A204.1 (cell line): ENCODE measurements at regions not wholly inside any gene's neighbourhood (a gene's known extent, or its start where the extent isn't known, plus 50 kb on each side); places are given as distances from the start of the nearest gene placed in this dataset.

ENCODE experiments used
- FAIRE-seq: peaks from 2 replicates; lab custom pipeline; 2012; peaks lifted over from hg19 to GRCh38; lab: Jason Lieb, UNC

DNA sequence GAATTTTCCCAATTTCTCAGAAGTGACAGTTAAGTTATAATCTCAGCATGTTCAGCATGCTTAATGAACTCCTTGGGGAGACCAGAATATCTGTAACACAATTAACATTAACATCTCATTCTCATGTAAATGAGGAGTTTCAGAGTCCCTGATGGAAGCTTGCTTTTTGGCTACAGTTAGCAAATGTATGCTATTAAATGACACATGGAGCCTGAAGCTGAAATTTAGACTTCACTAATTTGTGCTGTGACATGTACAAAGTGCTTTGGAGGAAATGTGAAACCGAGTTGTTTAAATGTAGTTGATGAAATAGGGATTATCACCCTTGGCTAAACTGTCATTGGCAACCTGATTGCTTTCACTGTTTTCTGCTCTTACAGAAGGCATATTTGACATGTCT lies 2265.1 kb upstream of the PCDH20 start:
- FAIRE-seq, result no peak

DNA sequence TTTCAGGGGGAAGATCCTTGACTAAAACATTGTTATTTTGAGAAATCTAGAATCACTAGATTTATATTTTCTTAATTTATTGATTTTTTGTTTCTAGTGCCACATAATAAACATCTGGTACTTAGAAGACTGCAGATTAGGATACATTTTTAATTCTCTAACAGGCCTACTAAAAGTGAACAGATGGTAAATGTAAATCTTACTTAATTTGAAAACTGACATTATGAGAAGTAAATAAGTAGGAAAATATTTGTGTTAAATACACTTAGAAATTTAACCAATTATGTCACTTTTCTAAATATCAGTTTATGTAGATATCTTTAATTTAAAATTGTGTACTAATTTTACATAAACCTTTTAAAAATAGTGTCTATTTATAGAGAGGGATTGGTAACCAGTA lies 2255.6 kb upstream of the PCDH20 start:
- no peak for FAIRE-seq

DNA sequence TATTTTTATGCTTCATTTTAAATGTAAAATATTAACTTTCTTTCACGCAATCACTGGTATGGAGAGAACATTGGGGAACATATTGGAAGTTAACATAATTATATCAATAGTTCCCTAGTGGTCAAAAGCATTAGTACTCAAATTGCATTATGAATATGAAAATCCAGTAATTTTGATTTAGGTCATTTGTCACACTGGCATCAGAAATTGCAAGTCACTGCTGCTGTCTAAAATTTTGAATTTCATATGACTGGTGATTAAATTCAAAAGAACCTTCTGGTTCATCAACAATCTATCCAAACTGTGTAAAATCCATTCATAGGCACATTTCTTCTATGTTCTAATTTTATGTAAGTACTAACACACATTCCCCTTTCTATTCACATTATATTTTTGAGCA lies 2235.7 kb upstream of the PCDH20 start:
- FAIRE-seq, result no peak

DNA sequence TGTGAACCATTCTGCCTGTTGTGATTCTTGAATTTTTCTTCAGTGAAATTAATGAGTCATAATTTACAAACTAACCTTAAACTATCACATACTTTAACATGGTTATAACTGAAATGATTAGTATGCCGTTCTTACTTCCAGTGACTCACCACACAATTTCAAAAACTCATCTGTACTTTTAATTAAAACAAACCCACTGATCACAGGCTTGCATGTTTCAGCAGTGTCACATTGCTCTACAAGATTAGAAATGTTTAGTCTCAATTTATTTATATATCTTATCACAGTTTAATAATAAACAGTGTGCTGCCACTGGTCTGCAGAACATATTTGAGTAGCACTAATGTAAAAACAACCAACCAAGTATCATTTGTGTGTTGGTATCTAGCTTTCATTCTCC lies 2227.9 kb upstream of the PCDH20 start:
- FAIRE-seq, result no peak

DNA sequence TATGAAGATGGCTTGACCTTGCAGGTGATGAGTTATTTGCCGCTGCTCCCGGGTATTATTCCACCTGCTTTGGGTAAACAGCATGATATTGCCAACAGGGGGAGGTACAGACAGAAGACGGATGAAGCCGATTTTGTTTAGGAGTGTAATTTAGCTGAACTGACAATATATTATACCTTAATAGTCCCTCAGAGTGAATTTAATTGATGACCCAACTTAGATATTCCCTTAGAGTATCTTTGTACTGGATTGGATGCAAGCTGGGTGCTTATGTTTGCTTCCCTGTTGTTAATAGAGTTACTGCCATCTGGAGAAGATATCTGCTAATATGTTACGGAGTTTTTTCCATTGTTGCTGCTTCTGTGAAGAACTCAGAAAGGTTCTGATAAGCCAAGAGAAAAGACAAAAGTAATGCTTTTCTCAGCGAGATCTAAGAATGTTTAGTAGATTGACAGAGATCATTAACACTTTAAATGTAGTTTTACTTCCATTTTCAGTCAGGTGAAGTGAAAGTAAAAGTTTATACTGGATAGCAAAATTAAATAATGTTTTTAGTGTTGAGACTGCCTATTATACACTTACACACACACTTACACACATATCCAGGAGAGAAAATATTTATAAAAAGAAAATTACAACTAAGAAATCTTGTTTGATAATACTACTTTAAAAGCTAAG lies 2220.8 kb upstream of the PCDH20 start:
- FAIRE-seq, result no peak

DNA sequence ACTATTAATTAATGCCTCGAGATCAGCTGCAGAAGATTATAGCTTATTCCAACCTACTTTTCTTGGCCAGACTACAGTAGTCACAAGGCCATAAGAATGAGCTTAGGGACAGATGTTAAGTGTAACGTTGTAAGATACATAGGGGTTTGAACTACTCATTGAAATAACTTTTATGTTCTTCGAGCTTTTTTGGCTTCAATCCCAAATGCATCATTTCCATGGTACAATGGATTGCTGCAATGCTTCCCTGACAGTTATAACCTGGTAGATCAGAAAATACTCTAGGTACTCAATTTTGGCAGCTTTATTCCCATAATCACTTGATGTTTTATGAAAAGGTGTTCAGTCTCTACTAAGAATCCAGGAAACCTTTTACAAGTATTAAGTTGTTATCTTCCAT lies 2216.7 kb upstream of the PCDH20 start:
- FAIRE-seq, result no peak

DNA sequence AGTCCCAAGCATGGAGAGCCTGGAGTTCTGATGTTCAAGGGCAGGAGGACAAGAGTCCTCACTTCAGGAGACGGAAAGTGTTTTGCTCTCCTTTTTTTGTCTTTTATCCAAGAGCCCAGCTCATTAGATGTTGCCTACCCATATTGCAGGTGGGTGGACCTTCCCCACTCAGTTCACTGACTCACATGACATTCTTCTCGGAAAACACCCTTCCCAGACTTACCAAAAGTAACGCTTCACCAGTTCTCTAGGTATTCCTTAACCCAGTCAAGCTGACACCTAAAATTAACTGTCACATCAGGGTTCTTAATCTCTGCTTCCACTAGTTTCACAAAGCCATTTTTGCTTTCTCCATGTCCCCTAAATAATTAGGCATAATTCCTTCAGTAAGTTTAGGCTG lies 2215.4 kb upstream of the PCDH20 start:
- no peak for FAIRE-seq

DNA sequence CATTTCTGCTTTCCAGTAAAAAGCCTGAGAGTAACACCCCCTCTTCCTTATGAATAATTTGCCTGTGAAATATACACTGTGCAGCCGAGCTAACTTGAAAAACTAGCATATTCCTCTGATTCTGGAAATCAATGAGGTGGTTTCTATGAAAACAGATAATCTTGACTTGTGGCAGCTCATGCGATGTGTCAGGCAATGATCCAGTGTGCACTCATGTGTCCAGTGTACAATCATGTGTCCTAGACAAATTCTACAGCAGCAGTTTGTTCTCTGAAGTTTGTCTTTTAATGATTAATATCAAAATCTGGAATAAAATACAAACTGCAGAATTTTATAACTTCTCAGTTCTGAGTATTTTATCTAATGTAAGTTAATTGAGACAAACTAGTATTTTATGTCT lies 2213.9 kb upstream of the PCDH20 start:
- FAIRE-seq, result no peak

DNA sequence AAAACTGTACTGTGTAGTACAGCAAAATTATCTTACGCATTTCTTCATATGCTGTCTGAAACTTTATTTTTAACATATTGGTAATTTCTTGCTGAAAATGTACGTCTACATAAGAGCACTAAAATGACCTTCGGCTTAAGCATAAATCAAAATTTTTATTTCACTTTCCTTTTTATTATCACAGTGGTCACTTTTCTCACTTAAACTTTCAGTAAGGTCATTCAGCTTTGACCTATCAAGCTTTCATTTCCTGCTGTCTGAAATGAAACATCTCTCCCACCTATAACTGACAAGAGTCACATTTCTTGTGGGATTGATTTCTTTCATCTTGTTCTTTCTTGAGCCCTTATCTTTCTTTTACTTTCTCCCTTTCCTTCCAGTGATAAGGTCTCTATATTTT lies 2212.7 kb upstream of the PCDH20 start:
- FAIRE-seq, result no peak

DNA sequence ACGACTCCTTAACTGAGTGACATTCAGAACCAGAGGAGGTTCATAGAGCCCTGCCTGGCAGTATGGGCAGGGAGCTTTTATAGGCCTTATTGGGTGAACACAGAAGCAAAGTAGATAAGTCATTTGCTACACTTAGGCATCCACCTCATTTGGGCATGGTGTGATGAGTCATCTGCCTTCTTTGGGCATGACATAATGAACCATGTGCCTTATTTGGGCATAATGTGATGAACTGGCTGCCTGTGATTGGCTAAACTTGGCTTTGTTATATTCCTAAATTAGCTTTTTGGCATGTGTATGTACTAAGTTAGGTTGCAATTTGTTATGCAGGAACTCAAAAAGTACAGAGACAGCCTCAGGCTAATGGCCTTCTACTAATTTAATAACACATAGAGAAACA lies 2210.2 kb upstream of the PCDH20 start:
- no peak for FAIRE-seq

DNA sequence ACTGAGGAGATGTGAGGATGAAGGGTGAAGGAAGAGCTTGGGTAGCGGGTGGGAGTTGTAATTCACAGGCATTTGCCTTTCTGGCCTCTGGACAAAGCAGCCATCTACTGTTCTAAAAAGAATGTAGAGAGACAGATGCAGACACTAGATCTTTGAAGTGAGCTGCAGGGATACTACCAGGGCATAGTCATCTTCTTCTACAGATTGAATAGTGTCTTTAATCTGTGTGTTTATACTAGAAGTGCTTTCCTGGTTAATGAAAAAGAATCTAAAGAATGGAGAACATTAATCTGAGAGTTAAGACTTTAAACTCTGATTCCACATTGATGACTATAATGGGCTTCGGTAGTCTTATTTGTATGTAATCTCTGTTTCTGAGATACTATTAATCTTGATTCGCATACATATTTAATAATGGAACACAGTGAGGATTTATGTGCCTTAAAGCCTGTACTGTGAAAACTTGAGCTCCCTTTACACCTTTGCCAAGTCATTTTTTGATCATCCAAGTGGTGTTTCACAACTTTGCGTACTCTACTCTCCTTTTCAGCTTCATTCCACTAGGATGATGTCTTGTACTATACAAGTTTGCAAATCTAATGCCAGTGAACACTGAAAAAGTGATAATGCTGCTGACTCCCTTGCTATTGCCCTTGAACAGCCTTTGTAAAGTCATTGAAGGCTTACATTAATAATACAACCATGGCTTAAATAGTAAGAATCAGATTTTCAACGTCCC lies 2199.4 kb upstream of the PCDH20 start:
- FAIRE-seq, result no peak

DNA sequence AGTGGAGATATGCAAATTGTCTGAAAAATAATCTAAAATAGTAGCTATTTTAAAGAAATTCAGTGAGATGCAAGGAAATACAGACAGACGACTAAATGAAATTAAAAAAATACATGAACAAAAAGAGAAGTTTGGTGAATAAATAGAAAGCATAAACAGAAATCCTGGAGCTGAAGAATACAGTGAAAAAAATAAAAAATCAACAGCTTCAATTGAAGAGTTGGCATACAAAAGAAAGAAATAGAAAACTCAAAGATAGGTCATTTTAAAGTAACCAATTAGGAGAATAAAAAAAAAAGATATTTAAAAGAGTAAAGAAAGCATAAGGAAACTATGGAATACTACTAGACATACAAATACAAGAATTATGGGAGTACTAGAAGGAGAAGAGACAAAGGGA lies 2191.5 kb upstream of the PCDH20 start:
- FAIRE-seq, result no peak

DNA sequence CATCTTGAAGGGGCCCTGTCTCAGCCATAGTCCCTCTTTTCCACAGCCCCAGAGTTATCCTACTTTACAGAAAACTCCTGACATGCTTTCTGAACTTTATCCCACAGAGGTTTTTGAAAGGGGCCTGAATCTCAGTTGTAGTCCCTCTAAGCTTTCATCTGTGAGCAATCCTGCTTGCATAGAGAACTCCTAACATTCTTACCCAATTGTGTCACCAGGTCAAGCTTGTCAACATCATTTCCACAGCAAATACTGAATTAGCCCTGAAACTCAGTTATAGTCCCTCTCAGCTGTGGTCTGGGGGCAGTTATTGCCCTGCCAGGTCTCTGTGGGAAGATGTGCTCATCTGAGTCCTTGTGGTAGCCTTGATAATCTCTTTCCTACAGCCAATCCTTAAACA lies 2190.3 kb upstream of the PCDH20 start:
- FAIRE-seq, result no peak

DNA sequence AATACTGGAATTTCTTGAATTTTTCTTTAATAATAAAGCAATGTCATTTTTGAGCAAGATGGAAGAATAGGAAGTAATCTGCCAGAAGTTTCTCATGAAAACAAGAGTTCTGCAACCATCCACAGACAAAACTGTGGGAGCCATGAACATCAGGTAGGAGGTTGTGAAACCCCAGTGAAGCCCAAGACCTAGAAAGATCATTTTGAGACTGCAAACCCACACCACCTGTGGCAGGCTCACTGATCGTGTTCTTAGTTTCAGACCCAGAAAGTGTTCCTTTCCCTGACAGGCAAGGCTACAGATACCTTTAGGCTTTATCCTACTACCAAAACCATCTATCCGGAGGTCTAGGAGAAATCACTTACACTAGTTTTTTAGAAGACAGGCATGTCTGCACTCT lies 2189.8 kb upstream of the PCDH20 start:
- FAIRE-seq, result no peak

DNA sequence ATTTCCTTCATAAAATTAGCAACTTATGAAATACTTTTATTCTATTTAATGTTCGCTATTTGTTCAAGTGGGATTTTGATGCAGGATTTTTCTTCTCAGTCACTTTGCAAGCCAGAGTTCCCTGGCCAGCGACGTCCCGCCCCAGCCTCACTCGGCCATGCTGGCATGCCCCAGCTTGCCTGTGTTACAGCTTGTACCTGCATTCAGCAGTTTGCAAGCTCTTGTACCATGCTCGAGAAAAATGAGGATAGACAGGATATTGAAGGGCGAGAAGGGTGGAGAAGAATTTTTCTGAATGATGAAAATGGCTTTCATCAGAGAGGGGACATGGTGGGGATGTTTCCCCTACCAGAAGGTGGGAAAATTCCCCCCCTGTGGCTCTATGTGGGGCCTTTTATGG lies 2180.2 kb upstream of the PCDH20 start:
- no peak for FAIRE-seq

DNA sequence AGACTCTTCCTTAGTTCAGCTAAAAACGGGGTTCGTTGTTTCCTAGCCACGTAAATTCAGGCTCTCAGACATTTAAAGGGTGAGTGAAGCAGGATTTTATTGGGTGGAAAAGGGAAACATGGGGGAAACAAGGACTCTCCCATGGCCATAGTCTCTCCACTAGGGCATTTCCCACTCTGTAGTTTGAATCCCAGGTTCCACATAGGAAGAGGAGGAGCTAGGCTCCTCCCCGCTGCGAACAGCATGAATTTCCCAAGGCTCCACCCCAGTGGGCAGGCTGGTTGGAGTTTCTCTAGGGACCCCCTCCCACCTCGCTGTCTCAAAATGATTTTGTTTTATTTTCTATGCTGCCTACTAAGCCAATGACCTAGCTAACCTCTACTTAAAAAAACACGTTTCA lies 2170.8 kb upstream of the PCDH20 start:
- FAIRE-seq, result no peak

DNA sequence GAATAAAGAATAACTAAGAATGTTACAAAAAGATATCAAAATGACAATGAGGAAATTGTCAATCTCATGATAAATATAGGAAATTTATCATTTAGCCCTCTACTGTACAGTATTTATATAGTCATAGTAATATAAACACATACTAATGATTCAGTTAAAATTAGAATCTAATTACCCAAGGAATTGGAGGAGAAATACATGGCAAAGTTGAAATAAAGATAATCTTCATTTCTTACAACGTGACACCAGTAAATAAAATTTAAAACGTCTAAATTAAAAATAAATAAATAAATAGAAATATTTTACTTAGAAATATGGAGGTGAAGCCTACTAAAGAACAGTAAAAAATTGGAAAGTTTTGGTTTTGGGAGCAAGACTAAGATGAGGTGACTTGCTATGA lies 2163.1 kb upstream of the PCDH20 start:
- FAIRE-seq, result peak; percentile 16

DNA sequence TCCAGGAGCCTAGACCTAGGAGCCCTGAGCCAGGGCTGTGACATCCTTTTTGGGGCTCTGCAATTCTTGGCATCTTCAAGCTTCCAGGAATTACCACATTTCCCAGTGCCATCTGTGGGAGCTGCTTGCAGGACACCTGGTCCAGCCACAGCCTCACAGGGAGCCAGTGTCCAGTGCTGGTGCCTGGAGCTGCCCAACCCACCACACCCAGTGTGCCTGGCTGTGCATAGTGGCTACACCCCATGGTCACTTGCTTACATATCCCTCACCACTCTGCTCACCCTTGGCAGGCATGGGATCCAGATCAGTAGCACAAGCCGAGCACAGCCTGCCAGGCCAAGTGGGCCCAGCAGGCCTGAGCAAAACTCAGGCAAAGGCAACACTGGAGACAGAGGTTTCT lies 2151.4 kb upstream of the PCDH20 start:
- no peak for FAIRE-seq

DNA sequence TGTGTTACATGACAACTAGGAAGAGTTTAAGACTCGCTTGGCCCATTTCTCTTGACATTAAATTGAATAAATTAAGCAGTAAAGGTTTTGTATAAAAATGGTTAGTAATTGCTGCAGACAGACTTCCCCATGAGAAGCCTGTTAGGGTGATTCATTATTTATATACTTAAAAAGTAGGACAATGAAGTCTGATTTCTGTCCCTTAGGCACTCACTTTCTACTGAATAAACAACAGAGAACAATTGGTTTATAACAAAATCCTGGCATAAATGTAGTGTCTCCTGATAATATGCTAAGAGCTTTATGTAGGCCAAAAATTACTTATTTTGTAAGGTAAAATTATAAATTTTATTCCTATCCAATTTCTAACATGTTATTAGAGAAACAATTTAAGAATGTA lies 2138.5 kb upstream of the PCDH20 start:
- no peak for FAIRE-seq

DNA sequence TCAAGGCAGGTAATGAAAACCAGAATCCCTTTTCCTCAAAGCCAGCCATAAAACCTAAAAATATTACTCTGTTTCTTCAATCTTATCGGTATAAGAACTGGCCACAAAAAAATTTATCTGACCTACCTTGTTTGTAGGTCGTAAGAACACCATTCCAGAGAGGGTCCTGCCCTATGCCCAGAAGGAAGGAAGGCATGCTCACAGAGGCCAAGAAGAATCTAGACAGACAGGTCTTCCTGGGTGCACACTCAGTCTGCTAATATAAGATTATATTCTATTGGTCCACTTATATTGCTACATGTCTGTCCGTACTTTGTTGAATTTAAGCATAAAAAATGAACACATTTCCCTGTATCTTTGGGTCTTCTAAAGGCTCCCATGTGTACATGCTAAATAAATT lies 2136.1 kb upstream of the PCDH20 start:
- no peak for FAIRE-seq

DNA sequence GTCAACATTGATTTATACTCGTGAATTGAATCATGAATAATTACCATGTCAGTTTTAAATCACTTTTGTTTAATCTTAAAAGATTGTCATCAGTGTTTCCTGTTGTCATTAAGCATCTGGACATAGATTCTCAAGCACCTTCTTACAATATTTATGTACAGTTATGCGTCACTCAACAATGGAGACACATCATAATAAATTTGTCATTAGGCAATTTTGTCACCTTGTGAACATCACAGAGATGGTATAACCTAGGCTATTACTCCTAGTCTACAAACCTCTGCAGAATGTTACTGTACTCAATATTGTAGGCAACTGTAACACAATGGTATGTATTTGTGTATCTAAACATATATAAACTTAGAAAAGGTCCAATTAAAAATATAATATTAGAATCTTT lies 2130.9 kb upstream of the PCDH20 start:
- no peak for FAIRE-seq

DNA sequence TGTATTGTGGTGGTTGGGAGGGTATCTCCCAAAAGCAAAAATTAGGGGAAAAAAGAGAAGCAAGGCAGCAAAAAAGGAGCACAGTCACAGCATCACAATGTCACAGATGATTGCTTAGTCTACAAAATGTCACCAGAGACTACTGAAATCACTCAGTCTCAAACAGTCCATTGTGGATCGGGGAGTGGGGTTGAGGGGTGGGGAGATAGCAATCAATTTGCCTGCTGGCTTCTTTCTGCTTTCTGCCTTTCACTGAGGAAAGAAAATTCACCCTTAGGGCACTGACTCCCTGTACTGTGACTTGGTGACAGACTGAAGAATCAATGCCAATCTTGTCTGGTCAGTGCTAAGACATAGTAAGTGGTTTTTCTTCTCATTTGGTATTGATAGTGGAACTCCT lies 2127.1 kb upstream of the PCDH20 start:
- no peak for FAIRE-seq

DNA sequence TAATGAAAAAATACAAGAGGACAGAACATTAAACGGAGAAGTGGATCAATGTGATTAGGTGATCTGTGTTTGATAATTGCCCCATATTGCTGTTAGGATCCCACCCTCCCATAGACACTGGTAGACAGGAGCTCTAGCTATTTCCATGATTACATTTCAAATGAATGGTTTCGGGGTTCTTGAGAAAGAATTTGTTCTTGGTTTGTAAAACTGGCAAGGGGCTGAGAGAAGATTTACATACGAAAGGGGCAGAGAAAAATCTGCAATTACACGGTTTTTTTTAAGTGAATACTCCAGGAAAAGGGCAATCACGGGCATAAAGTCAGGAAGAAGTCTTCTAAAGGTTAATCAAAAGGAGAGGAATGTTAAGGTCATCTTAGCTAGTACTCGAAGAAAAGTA lies 2125.7 kb upstream of the PCDH20 start:
- FAIRE-seq, result no peak

DNA sequence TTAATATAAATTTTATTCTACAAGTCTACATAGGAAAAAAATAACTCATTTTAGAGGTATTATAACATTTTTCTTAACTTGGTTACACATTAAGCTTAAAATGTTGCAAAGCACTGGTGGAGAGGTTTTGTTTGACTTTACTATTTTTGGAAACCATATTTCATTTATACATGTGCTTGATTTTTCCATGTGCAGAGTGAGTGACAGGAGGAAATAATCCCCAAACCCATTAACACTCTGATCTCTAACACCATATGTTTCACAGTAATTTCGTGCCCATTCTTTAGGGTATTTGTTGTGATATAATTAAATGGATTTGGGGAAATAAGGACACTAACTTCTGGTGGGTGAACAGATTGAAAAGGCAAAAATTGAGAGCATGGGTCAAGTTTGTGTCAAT lies 2124.4 kb upstream of the PCDH20 start:
- no peak for FAIRE-seq
